ENCODE measurements at regions not wholly inside any gene's neighbourhood (a gene's known extent, or its start where the extent isn't known, plus 50 kb on each side); places are given as distances from the start of the nearest gene placed in this dataset.

DNA sequence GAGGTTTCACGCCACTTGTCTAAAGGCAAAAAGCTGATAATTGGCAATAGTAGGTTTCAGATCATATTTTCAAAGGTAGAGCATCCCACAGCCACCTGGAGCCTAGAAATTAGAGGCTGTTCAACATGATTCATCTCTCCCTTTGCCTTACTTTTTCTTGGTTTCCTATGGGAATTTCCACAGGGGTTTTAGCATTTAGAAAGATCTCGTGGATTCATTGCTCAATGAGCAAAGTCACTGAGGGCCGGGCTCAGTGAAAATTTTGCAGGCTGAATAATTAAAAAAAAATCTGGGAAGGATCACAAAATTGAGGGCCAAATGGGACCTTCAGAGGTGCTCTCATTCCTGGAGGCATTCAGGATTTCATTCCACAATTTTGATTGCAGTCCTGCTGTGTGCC lies 137.1 kb downstream of the VAPA start:
- TF ChIP-seq, protein P1, sequence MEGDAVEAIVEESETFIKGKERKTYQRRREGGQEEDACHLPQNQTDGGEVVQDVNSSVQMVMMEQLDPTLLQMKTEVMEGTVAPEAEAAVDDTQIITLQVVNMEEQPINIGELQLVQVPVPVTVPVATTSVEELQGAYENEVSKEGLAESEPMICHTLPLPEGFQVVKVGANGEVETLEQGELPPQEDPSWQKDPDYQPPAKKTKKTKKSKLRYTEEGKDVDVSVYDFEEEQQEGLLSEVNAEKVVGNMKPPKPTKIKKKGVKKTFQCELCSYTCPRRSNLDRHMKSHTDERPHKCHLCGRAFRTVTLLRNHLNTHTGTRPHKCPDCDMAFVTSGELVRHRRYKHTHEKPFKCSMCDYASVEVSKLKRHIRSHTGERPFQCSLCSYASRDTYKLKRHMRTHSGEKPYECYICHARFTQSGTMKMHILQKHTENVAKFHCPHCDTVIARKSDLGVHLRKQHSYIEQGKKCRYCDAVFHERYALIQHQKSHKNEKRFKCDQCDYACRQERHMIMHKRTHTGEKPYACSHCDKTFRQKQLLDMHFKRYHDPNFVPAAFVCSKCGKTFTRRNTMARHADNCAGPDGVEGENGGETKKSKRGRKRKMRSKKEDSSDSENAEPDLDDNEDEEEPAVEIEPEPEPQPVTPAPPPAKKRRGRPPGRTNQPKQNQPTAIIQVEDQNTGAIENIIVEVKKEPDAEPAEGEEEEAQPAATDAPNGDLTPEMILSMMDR (conservative IDR thresholded peaks at IDR 0.05; ENCODE audit: low read length), result no peak
- no peak for TF ChIP-seq EZH2phosphoT487 (IDR thresholded peaks at IDR 0.05; ENCODE audit: borderline replicate concordance)
